PC-9 (cell line): ENCODE measurements at regions not wholly inside any gene's neighbourhood (a gene's known extent, or its start where the extent isn't known, plus 50 kb on each side); places are given as distances from the start of the nearest gene placed in this dataset.

ENCODE experiments used
- CTCF ChIP-seq: fragments of 200-600 bp; sonication (generic); conservative IDR thresholded peaks from 2 replicates; pipeline ENCODE4 v1.6.1; 2017; ENCODE audit warnings: mixed run types, antibody characterized with exemption, mild to moderate bottlenecking, moderate library complexity
- EZH2 ChIP-seq: fragments of 200-600 bp; sonication (generic); IDR thresholded peaks from 2 replicates; pipeline ENCODE4 v1.8.0; 2017; ENCODE audit warnings: antibody characterized with exemption, low read depth

- TF ChIP-seq CTCF = no peak
- TF ChIP-seq EZH2 = no peak
These were observed 894.7 kb downstream of the TMEM182 start for GRCh38 chr2:103656558-103656957.
